ENCODE measurements at regions not wholly inside any gene's neighbourhood (a gene's known extent, or its start where the extent isn't known, plus 50 kb on each side); places are given as distances from the start of the nearest gene placed in this dataset.

- no TSS peak for BruUV-seq (replicated peaks)
- CTCF ChIA-PET: no interaction called here
- POLR2A ChIA-PET: no interaction called here
- Histone ChIP-seq H3K4me3 (replicated peaks in 1 of 3; ENCODE audit: insufficient read depth in 1 of 3, low read depth in 1 of 3, low read length in 3 of 3) (no peak overlapping the region), H3K9me3 (replicated peaks; ENCODE audit: control insufficient read depth, insufficient read depth, low read length) (no peaks in the 10 kb centered on the region), H4K20me1 (replicated peaks; ENCODE audit: control insufficient read depth, extremely low read depth, insufficient read depth, low read length) (no peaks in the 10 kb centered on the region), H3K27ac (ENCODE audit: insufficient read depth, low read depth, low read length) (no peak overlapping the region), H2AFZ (ENCODE audit: low read depth, low read length) (no peak overlapping the region), H3K9ac (replicated peaks; ENCODE audit: extremely low read depth, insufficient read depth, low read length) (no peak overlapping the region), H3K4me1 (ENCODE audit: control insufficient read depth, extremely low read depth, insufficient read depth, low read length) (no peaks in the 10 kb centered on the region), H3K9me1 (replicated peaks; ENCODE audit: control insufficient read depth, extremely low read depth, insufficient read depth, low read length) (no peaks in the 10 kb centered on the region), H3K4me2 (ENCODE audit: insufficient read depth, low read length) (no peak overlapping the region), H3K27me3 (ENCODE audit: control insufficient read depth in 2 of 2, insufficient read depth in 2 of 2, low read length in 2 of 2) (no peaks in the 10 kb centered on the region), H3K36me3 (ENCODE audit: control insufficient read depth in 2 of 2, extremely low read depth in 1 of 2, insufficient read depth in 2 of 2, low read length in 2 of 2) (no peaks in the 10 kb centered on the region), H3K79me2 (ENCODE audit: control insufficient read depth, insufficient read depth, low read length) (no peaks in the 10 kb centered on the region)
- no peak for FAIRE-seq
- intact Hi-C loops (cut with micrococcal nuclease): no loop called here
- dilution Hi-C loops (cut with MboI; ENCODE audit: extremely low pct_ligation_motif_present, low sequenced_read_pairs): no loop called here
- DNase-seq (ENCODE audit: low read depth, low spot score): no peak
- TF ChIP-seq CTCF (IDR thresholded peaks at IDR 0.05; ENCODE audit: extremely low read depth in 1 of 2, insufficient read depth in 1 of 2, low read depth in 1 of 2, low read length in 2 of 2) (no peak), POLR2A (IDR thresholded peaks at IDR 0.05; ENCODE audit: low read depth, low read length) (no peak), MAX (IDR thresholded peaks at IDR 0.05; ENCODE audit: insufficient read depth, insufficient read length) (no peak), EZH2 (IDR thresholded peaks at IDR 0.05; ENCODE audit: borderline replicate concordance, low read depth, low read length, severe bottlenecking) (no peak), FOS (IDR thresholded peaks at IDR 0.05; ENCODE audit: borderline replicate concordance, insufficient read depth, low read length) (no peak), POLR2AphosphoS5 (IDR thresholded peaks at IDR 0.05; ENCODE audit: insufficient read depth, low read depth, low read length) (no peak), GATA2 (IDR thresholded peaks at IDR 0.05; ENCODE audit: insufficient read depth, insufficient read length, low read depth, low read length) (no peak), MYC (IDR thresholded peaks at IDR 0.05; ENCODE audit: low read depth, low read length) (no peak), JUN (IDR thresholded peaks at IDR 0.05; ENCODE audit: borderline replicate concordance, insufficient read depth, insufficient read length, low read depth) (no peak)
Observed at GRCh38 chrX:40452031-40452430, 128.7 kb upstream of the ATP6AP2 start.

Measured in endothelial cell of umbilical vein (primary cell).